SK-N-SH (cell line): ENCODE measurements at regions not wholly inside any gene's neighbourhood (a gene's known extent, or its start where the extent isn't known, plus 50 kb on each side); places are given as distances from the start of the nearest gene placed in this dataset.
A peak's percentile ranks its signal among the peaks of the same experiment; 100 is the strongest.

Experiments
- CHD2 ChIP-seq: fragments of 150-350 bp; IDR thresholded peaks from 2 replicates; pipeline ENCODE4 v1.6.1; 2018; ENCODE audit warnings: low read length; ENCODE audit not compliant: partially characterized antibody
- CTCF ChIP-seq: fragments of 200-600 bp; sonication (generic); IDR thresholded peaks from 2 replicates; pipeline ENCODE4 v1.6.1; 2017; ENCODE audit warnings: antibody characterized with exemption, mild to moderate bottlenecking, moderate library complexity
- ELF1 ChIP-seq: IDR thresholded peaks from 2 replicates; pipeline ENCODE4 v1.4.0; 2012
- FOXJ3 ChIP-seq: sonication (generic); formaldehyde crosslinking; IDR thresholded peaks from 2 replicates; pipeline ENCODE4 v1.5.1; 2020; ENCODE audit warnings: mild to moderate bottlenecking, missing genetic modification reagents
- GATA2 ChIP-seq: sonication (generic); formaldehyde crosslinking; IDR thresholded peaks from 2 replicates; pipeline ENCODE4 v1.5.0; 2020; ENCODE audit warnings: mild to moderate bottlenecking, missing genetic modification reagents
- JUND ChIP-seq: IDR thresholded peaks from 2 replicates; pipeline ENCODE4 v1.4.0; 2012
- MAX ChIP-seq: IDR thresholded peaks from 2 replicates; pipeline ENCODE4 v1.4.0; 2012; ENCODE audit warnings: low read depth
- MXI1 ChIP-seq: IDR thresholded peaks from 2 replicates; pipeline ENCODE4 v1.6.1; 2012; ENCODE audit warnings: mild to moderate bottlenecking, low read depth, low read length, improper control_type of control experiment
- NFIC ChIP-seq: IDR thresholded peaks from 2 replicates; pipeline ENCODE4 v1.4.0; 2012; ENCODE audit warnings: borderline replicate concordance
- TAF1 ChIP-seq: IDR thresholded peaks from 2 replicates; pipeline ENCODE4 v1.6.1; 2012; ENCODE audit warnings: low read depth, mild to moderate bottlenecking, low read length, moderate library complexity, borderline replicate concordance
- TCF12 ChIP-seq: IDR thresholded peaks from 2 replicates; pipeline ENCODE4 v1.4.0; 2012
- USF2 ChIP-seq: fragments of 150-350 bp; IDR thresholded peaks from 2 replicates; pipeline ENCODE4 v1.6.1; 2017; ENCODE audit warnings: antibody characterized with exemption, low read length, low read depth, borderline replicate concordance
- ZBTB33 ChIP-seq: IDR thresholded peaks from 2 replicates; pipeline ENCODE4 v1.4.0; 2012; ENCODE audit warnings: low read depth, borderline replicate concordance

GRCh38 chr4:174157106-174157607 lies 126.3 kb downstream of the FBXO8 start:
- TF ChIP-seq CTCF (no peak), ZBTB33 (peak; percentile 66; the same call in 1 of the 2 replicates), USF2 (no peak), TCF12 (peak; percentile 95), FOXJ3 (CRISPR knock-in tag) (no peak), MAX (no peak; the same call in 1 of the 2 replicates), GATA2 (no peak; the same call in 1 of the 2 replicates), TAF1 (no peak), ELF1 (no peak), CHD2 (no peak), JUND (peak; percentile 90), NFIC (peak; percentile 90), MXI1 (no peak)
